ENCODE measurements at regions not wholly inside any gene's neighbourhood (a gene's known extent, or its start where the extent isn't known, plus 50 kb on each side); places are given as distances from the start of the nearest gene placed in this dataset.
A peak's percentile ranks its signal among the peaks of the same experiment; 100 is the strongest.

- TF ChIP-seq, protein P1, sequence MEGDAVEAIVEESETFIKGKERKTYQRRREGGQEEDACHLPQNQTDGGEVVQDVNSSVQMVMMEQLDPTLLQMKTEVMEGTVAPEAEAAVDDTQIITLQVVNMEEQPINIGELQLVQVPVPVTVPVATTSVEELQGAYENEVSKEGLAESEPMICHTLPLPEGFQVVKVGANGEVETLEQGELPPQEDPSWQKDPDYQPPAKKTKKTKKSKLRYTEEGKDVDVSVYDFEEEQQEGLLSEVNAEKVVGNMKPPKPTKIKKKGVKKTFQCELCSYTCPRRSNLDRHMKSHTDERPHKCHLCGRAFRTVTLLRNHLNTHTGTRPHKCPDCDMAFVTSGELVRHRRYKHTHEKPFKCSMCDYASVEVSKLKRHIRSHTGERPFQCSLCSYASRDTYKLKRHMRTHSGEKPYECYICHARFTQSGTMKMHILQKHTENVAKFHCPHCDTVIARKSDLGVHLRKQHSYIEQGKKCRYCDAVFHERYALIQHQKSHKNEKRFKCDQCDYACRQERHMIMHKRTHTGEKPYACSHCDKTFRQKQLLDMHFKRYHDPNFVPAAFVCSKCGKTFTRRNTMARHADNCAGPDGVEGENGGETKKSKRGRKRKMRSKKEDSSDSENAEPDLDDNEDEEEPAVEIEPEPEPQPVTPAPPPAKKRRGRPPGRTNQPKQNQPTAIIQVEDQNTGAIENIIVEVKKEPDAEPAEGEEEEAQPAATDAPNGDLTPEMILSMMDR (IDR thresholded peaks at IDR 0.05; ENCODE audit: extremely low read depth, low read depth, low read length): no peak
- H3K4me1 ChIP-seq (ENCODE audit: insufficient read depth, low read length): peaks cover 10% of the 10 kb centered on the region
- peak overlapping the region; percentile 86 for H2AFZ ChIP-seq (ENCODE audit: low read length)
- no peaks in the 10 kb centered on the region for H3K27me3 ChIP-seq (ENCODE audit: insufficient read depth, low read length)
- no peaks in the 10 kb centered on the region for H4K20me1 ChIP-seq (ENCODE audit: insufficient read depth, low read length)
- no peaks in the 10 kb centered on the region for H3K36me3 ChIP-seq (ENCODE audit: insufficient read depth, low read length)
- H3K4me3 ChIP-seq (ENCODE audit: insufficient read depth, low read length): no peak overlapping the region
- H3K4me2 ChIP-seq (ENCODE audit: insufficient read depth, low read length): peak overlapping the region; percentile 45
- H3K9me3 ChIP-seq (ENCODE audit: low read depth, low read length): no peaks in the 10 kb centered on the region
- peak overlapping the region; percentile 97 for H3K27ac ChIP-seq (ENCODE audit: low read depth, low read length)
- H3K79me2 ChIP-seq (ENCODE audit: insufficient read depth, low read length): no peaks in the 10 kb centered on the region
- peak; percentile 95 for DNase-seq (ENCODE audit: insufficient read length, low spot score, missing footprints)
These were observed 93.8 kb upstream of the BNC2 start for GRCh38 chr9:16964228-16964627.

- TF ChIP-seq, protein P1 (IDR thresholded peaks at IDR 0.05; ENCODE audit: extremely low read depth, low read depth, low read length): no peak
- Histone ChIP-seq H3K27ac (ENCODE audit: low read depth, low read length) (no peak overlapping the region), H3K36me3 (ENCODE audit: insufficient read depth, low read length) (no peaks in the 10 kb centered on the region), H3K79me2 (ENCODE audit: insufficient read depth, low read length) (no peaks in the 10 kb centered on the region), H3K4me1 (ENCODE audit: insufficient read depth, low read length) (peaks cover 10% of the 10 kb centered on the region), H3K27me3 (ENCODE audit: insufficient read depth, low read length) (no peaks in the 10 kb centered on the region), H3K4me2 (ENCODE audit: insufficient read depth, low read length) (no peak overlapping the region), H3K9me3 (ENCODE audit: low read depth, low read length) (no peaks in the 10 kb centered on the region), H3K4me3 (ENCODE audit: insufficient read depth, low read length) (no peak overlapping the region), H4K20me1 (ENCODE audit: insufficient read depth, low read length) (no peaks in the 10 kb centered on the region), H2AFZ (ENCODE audit: low read length) (peak overlapping the region; percentile 80)
- DNase-seq (ENCODE audit: insufficient read length, low spot score, missing footprints): no peak
These were observed 89.6 kb upstream of the BNC2 start for GRCh38 chr9:16960084-16960483.

DNA sequence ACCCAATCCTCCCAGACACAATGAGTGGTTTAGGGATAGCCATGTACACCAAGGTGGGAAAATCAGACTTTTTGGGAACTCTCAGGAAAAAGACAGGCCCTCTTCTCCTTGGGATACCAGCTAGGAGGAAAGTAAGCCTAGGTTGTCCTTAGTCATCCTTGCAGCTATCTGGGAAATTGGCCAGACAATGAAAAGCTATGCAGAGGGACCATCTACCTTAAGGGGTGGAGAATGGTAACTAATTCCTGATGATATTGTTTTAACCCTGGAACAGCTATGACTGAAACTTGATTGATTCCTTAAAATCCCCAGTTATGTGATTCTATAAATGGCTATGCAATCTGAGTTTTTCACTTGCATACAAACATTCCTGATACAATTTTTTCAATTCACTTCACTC is 88.9 kb upstream of the BNC2 start:
- Histone ChIP-seq H3K4me1 (ENCODE audit: insufficient read depth, low read length) (peaks cover 10% of the 10 kb centered on the region), H4K20me1 (ENCODE audit: insufficient read depth, low read length) (no peaks in the 10 kb centered on the region), H2AFZ (ENCODE audit: low read length) (no peak overlapping the region), H3K36me3 (ENCODE audit: insufficient read depth, low read length) (no peaks in the 10 kb centered on the region), H3K27ac (ENCODE audit: low read depth, low read length) (no peak overlapping the region), H3K4me2 (ENCODE audit: insufficient read depth, low read length) (no peak overlapping the region), H3K79me2 (ENCODE audit: insufficient read depth, low read length) (no peaks in the 10 kb centered on the region), H3K27me3 (ENCODE audit: insufficient read depth, low read length) (no peaks in the 10 kb centered on the region), H3K9me3 (ENCODE audit: low read depth, low read length) (no peaks in the 10 kb centered on the region), H3K4me3 (ENCODE audit: insufficient read depth, low read length) (no peak overlapping the region)
- no peak for DNase-seq (ENCODE audit: insufficient read length, low spot score, missing footprints)
- TF ChIP-seq, protein P1 (IDR thresholded peaks at IDR 0.05; ENCODE audit: extremely low read depth, low read depth, low read length): no peak

DNA sequence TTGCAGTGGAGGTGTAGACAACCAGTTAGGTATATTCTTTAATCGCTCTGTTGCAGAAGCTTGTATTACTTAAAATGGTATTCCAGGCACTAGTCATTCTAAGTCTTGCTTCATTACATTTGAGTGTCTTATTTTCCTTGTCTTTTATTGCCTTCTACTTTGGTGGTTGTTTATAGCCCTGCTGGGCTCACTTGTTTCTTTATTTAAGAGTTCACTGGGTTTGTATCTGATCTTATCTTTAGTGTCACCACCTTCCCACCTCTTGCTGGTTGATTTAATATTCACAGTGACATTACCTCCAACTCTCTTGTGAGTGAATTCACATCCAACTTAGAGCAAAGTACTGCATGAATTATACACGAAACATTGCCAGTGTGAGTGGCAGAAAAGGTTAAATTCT is 83.6 kb upstream of the BNC2 start:
- no peak overlapping the region for H3K27ac ChIP-seq (ENCODE audit: low read depth, low read length)
- DNase-seq (ENCODE audit: insufficient read length, low spot score, missing footprints): no peak
- H3K27me3 ChIP-seq (ENCODE audit: insufficient read depth, low read length): no peaks in the 10 kb centered on the region
- no peaks in the 10 kb centered on the region for H3K36me3 ChIP-seq (ENCODE audit: insufficient read depth, low read length)
- no peaks in the 10 kb centered on the region for H3K9me3 ChIP-seq (ENCODE audit: low read depth, low read length)
- H3K4me1 ChIP-seq (ENCODE audit: insufficient read depth, low read length): no peaks in the 10 kb centered on the region
- no peak overlapping the region for H3K4me3 ChIP-seq (ENCODE audit: insufficient read depth, low read length)
- H2AFZ ChIP-seq (ENCODE audit: low read length): no peak overlapping the region
- no peak overlapping the region for H3K4me2 ChIP-seq (ENCODE audit: insufficient read depth, low read length)
- TF ChIP-seq, protein P1 (IDR thresholded peaks at IDR 0.05; ENCODE audit: extremely low read depth, low read depth, low read length): no peak
- no peaks in the 10 kb centered on the region for H4K20me1 ChIP-seq (ENCODE audit: insufficient read depth, low read length)
- no peaks in the 10 kb centered on the region for H3K79me2 ChIP-seq (ENCODE audit: insufficient read depth, low read length)

Data from osteoblast (primary cell).